GM18498 (cell line): ENCODE measurements at regions not wholly inside any gene's neighbourhood (a gene's known extent, or its start where the extent isn't known, plus 50 kb on each side); places are given as distances from the start of the nearest gene placed in this dataset.
"Not testable (repeated sequence)": the region's sequence is repeated elsewhere in the genome, so short reads cannot be mapped to it uniquely, and the experiment has no call there.

Experiments used
- ATAC-seq: cut with Tn5 transposase; IDR thresholded peaks from one replicate; pipeline ENCODE4 v1.9.1; 2021; ENCODE audit warnings: mild to moderate bottlenecking, moderate library complexity; ENCODE audit not compliant: unreplicated experiment

- ATAC-seq, result not testable (repeated sequence)
These were observed 118.3 kb downstream of the LRRC37A3 start for GRCh38 chr17:64800987-64801386.

GRCh38 chr17:64800361-64800895 is 118.8 kb downstream of the LRRC37A3 start:
- not testable (repeated sequence) for ATAC-seq

- not testable (repeated sequence) for ATAC-seq
These were observed 119.6 kb downstream of the LRRC37A3 start for GRCh38 chr17:64799543-64800188.

DNA sequence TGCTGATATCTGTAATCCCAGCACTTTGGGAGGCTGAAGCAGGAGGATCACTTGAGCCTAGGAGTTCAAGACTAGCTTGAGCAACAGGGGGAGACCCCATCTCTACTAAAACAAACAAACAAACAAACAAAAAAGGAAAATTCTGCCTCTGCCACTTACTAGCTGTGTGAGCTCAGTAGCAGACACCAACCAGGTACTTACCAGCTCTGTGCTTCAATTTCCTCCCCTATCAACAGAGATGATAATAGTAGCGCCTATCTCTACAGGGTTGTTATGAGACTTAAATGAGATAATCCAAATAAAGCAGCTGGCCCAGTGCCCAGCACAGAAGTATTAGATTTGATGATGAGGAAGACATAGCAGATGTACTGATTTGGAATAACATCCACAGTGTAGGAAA is 120.3 kb downstream of the LRRC37A3 start:
- ATAC-seq, result not testable (repeated sequence)

GRCh38 chr17:64798489-64798790 is 120.8 kb downstream of the LRRC37A3 start:
- ATAC-seq, result not testable (repeated sequence)

DNA sequence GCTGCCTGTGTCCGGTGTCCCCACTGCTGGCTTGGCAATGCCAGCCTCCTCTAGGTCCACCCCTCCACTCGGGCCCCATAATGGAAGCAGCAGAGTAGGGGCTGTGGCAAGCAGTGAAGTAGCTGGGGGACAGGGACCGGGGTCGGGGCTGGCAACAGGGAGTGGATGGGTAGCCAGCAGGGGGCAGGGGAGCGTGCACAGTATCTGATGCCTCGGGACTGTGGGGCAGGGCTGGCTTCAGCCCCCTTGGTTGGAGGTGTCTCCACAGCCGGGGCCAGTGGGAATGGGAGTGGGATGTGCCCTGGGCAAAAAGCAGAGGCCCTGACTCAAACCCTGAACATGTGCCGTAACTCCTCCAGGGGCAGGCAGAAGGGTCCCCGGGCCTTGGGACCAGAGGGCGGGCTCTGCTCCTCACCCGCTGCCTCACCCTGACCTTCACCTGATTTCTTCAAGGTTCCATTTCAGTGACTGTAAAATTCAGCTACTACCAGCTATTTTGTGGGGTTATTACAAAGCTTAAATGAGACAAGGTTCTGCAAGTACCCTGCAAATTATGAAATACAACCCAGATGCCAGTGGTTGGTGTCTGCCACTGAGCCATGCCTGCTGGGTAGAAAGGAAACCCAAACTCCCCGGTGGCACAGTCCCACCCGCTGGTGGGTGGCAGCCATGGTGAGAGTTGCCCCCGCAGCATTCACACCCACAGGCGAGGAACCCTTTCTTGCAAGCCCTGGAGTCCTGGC is 121.4 kb downstream of the LRRC37A3 start:
- not testable (repeated sequence) for ATAC-seq

- ATAC-seq, result not testable (repeated sequence)
These were observed 123.9 kb downstream of the LRRC37A3 start for GRCh38 chr17:64795342-64795741.

DNA sequence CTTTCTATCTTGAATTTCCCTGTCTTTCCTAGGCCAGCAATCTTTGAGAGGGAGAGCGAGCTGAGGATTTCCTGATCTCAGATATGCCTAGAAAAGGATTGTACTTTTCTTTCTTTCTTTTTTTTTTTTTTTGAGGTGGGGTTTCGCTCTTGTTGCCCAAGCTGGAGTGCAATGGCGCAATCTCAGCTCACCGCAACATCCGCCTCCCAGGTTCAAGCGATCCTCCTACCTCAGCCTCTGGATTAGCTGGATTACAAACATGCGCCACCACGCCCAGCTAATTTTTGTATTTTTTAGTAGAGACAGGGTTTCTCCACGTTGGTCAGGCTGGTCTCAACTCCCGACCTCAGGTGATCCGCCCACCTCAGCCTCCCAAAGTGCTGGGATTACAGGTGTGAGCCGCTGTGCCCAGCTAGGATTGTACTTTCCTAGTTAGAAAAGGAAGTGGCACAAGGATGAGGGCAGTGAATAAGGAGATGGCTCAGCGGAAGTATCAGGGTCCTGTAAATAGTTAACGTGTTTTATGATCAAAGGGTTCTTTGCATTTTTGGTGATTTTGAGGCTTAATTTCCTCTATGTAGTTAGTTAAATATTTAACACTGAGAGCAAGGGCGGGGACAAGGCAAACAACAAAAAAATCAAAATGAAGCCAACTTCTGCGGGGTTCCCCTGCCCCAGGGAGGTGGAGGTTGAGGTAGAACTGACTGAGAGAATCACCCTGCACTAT is 124.6 kb downstream of the LRRC37A3 start:
- ATAC-seq, result not testable (repeated sequence)

DNA sequence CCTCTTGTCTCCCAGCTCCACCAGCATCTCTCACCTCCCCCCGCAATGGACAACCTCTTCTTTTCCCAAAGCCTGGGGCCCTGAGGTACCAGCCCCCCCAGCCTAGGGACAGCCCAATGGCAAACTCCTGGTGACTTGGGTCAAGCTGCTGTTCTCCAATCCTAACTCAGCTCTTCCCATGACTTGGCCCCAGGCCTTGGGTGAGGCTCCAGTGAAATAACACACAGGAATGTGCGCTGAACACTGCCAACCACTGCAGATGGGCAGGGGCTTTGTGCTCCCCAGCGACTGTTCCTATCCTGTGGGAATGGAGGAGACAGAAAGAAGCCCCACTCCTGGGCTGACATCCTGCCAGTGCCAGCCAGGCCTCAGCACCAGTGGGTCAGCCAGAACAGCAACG is 125.2 kb downstream of the LRRC37A3 start:
- ATAC-seq, result not testable (repeated sequence)

DNA sequence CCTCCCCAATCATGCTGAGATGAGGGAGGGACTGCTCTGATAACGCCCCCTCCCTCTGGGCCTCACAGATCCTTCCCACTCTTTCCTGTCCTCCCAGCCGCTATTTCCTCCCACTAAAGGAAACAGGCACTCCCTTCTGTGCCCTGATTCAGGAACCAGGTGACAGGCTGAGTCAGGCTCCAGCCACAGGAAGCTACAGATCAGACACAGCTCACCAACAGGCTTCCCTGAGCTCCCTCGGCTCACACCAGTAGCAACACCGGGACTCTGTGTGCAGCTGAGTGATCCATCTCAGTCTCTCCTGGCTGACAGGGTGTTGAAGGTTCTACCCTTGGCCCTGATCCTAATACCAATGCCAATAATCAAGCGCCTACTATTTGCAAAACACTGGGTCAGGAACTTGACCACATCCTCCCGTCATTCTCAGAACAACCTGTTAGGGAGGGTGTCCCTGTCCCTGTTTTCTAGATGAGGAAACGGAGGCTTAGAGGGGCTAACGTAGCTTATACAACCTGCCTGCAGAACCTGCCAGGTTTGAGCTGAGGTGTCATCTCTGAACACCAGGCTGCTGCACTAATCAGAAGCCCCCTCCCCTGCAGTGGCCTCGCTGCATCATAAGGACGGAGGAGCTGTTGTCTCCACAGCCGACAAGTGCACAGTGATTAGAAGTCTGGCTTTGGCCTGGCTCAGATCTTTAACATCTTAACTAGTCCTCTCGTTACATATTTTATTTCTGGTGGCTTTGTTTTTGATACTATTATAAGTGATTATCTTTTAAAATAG is 126.3 kb downstream of the LRRC37A3 start:
- not testable (repeated sequence) for ATAC-seq

GRCh38 chr17:64792276-64792675 is 127.0 kb downstream of the LRRC37A3 start:
- ATAC-seq, result not testable (repeated sequence)

DNA sequence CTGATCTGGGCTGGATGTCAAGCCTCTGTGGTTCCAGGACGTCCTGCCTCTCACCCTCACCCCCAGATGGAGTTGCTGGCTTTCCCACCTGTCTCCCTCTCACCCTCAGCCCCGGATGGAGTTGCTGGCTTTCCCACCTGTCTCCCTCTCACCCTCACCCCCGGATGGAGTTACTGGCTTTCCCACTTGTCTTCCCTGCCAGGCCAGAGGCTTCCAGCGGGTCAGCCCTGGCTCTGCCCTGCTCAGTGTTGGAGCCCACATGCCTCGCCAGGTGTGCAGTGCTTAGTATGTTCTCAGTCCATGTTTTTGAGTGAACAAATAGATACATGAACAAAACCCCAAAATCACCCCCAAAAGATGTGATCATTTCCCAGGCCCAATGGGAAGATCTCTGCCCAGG is 127.6 kb downstream of the LRRC37A3 start:
- not testable (repeated sequence) for ATAC-seq

DNA sequence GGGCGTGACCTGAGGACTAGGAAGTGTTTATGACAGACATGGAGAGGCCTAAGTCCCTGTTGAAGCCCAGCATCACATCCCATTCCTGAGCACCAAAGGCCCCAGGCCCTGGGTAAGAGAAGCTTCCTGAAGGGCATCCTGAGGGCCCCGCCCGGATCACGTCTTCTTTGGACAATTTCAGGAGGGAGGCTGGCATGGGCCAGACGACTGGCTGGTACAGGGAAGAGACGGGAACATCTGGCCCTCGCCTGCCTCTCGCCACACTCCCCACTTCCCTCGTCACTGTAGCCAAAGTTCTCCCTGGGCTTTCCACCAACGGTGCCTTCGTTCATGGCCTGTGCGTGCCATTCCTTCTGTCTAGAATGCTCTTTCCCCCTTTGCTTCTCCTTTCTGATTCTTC is 128.1 kb downstream of the LRRC37A3 start:
- ATAC-seq, result not testable (repeated sequence)

- not testable (repeated sequence) for ATAC-seq
These were observed 128.6 kb upstream of the SMURF2 start for GRCh38 chr17:64790690-64791089.

- ATAC-seq, result not testable (repeated sequence)
These were observed 128.1 kb upstream of the SMURF2 start for GRCh38 chr17:64790193-64790592.

DNA sequence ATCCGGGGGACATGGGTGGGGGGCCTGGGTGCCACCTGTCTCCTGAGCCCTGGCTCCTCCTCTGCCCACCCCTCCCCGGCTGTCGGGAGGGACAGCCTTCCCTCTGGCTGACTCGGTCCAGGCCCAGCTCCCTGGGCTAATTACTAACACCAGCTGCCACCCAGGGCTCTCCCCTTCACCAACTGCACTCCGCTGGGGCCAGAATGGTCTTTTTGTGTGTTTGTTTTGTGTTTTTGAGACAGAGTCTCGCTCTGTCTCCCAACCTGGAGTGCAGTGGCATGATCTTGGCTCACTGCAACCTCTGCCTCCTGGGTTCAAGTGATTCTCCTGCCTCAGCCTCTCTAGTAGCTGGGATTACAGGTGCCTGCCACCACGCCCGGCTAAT is 126.9 kb upstream of the SMURF2 start:
- ATAC-seq, result not testable (repeated sequence)

GRCh38 chr17:64788286-64789060 is 126.4 kb upstream of the SMURF2 start:
- ATAC-seq, result no peak

- no peak for ATAC-seq
These were observed 125.8 kb upstream of the SMURF2 start for GRCh38 chr17:64787921-64788271.

- ATAC-seq, result no peak
These were observed 125.3 kb upstream of the SMURF2 start for GRCh38 chr17:64787255-64787920.

DNA sequence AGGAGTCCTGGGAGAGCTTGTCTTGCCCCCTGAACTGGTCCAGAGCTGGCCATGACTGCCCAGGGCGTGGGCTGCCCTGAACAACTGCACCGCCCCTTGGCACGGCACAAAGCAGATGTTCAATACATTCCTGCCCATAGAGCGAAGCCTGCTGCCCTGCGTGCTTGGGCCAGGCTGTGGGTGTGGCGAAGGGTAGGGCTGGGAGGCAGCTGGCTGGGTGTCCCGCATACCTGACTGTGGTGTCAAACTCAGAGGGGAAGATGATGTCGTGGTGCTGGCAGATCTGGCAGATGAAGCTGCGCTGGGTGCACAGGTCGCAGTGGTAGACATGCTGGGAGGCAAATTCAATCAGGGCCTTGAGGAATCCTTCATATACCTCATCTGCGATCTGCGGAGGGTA is 124.2 kb upstream of the SMURF2 start:
- ATAC-seq, result no peak
